IMR-90 (cell line): ENCODE measurements at regions not wholly inside any gene's neighbourhood (a gene's known extent, or its start where the extent isn't known, plus 50 kb on each side); places are given as distances from the start of the nearest gene placed in this dataset.

ENCODE experiments used
- ATAC-seq: fragments of 200-7000 bp; cut with Tn5 transposase; 2 replicates; pipeline ENCODE4 v1.9.1; 2020; ENCODE audit warnings: low read depth, mild to moderate bottlenecking, moderate library complexity
- BruUV-seq: library from RNA; stranded (reverse); fragments of 400-500 nt; replicated peaks from 2 replicates; lab custom pipeline; 2021; lab: Mats Ljungman, UMichigan
- CTCF ChIA-PET: fragments of 300-600 bp; formaldehyde crosslinking; extraction: SDS; loops from one replicate; lab custom pipeline; 2021; ENCODE audit warnings: antibody characterized with exemption; lab: Yijun Ruan, JAX
- POLR2A ChIA-PET: fragments of 300-600 bp; sonication (Branson Sonifier 250); formaldehyde crosslinking; loops from one replicate; lab custom pipeline; 2022; ENCODE audit warnings: antibody characterized with exemption; ENCODE audit not compliant: unreplicated experiment; lab: Charles Lee
- DNase-seq: peaks from one replicate; pipeline ENCODE4 v3.0.0; 2013
- H2AFZ ChIP-seq: replicated peaks from 2 replicates; pipeline ENCODE3; 2013; ENCODE audit warnings: low read length, mild to moderate bottlenecking; ENCODE audit not compliant: poor library complexity
- H2AK5ac ChIP-seq: 2 replicates; pipeline ENCODE4 v1.6.1; 2013; ENCODE audit warnings: low read depth, low read length, inconsistent platforms
- H2AK9ac ChIP-seq: replicated peaks from 2 replicates; pipeline ENCODE3; 2013; ENCODE audit warnings: mild to moderate bottlenecking, low read depth, low read length, moderate library complexity; ENCODE audit not compliant: poor library complexity
- H2BK120ac ChIP-seq: 2 replicates; pipeline ENCODE4 v1.6.1; 2013; ENCODE audit warnings: low read depth, low read length, inconsistent platforms
- H2BK15ac ChIP-seq: 3 replicates; pipeline ENCODE4 v1.6.1; 2013; ENCODE audit warnings: low read depth, low read length, inconsistent platforms
- H2BK20ac ChIP-seq: 2 replicates; pipeline ENCODE4 v1.6.1; 2013; ENCODE audit warnings: low read depth, mild to moderate bottlenecking, inconsistent platforms, low read length, moderate library complexity
- H2BK5ac ChIP-seq: 2 replicates; pipeline ENCODE4 v1.6.1; 2013; ENCODE audit warnings: mild to moderate bottlenecking, low read depth, low read length, inconsistent platforms; ENCODE audit not compliant: poor library complexity, severe bottlenecking
- H3K14ac ChIP-seq: replicated peaks from 2 replicates; pipeline ENCODE4 v1.6.1; 2013; ENCODE audit warnings: low read depth, low read length, inconsistent platforms
- H3K18ac ChIP-seq: 2 replicates; pipeline ENCODE4 v1.6.1; 2013; ENCODE audit warnings: low read depth, low read length, control low read depth
- H3K23ac ChIP-seq: 2 replicates; pipeline ENCODE4 v1.6.1; 2013; ENCODE audit warnings: low read depth, low read length, inconsistent platforms
- H3K27ac ChIP-seq: 2 replicates; pipeline ENCODE4 v1.5.1; 2013; ENCODE audit warnings: mild to moderate bottlenecking, control low read depth, low read length; ENCODE audit not compliant: insufficient read depth
- H3K27me3 ChIP-seq: 2 replicates; pipeline ENCODE4 v1.6.1; 2013; ENCODE audit warnings: low read length; ENCODE audit not compliant: control insufficient read depth, insufficient read depth
- H3K36me3 ChIP-seq: 2 replicates; pipeline ENCODE4 v1.6.1; 2013; ENCODE audit warnings: low read length, mixed read lengths; ENCODE audit not compliant: control insufficient read depth, insufficient read depth
- H3K4ac ChIP-seq: 2 replicates; pipeline ENCODE4 v1.6.1; 2013; ENCODE audit warnings: low read depth, low read length, inconsistent platforms
- H3K4me1 ChIP-seq: 2 replicates; pipeline ENCODE4 v1.6.1; 2013; ENCODE audit warnings: low read length, mixed read lengths; ENCODE audit not compliant: control insufficient read depth, insufficient read depth
- H3K4me2 ChIP-seq: 2 replicates; pipeline ENCODE4 v1.6.1; 2013; ENCODE audit warnings: low read depth, mild to moderate bottlenecking, control low read depth, low read length, moderate library complexity
- H3K4me3 ChIP-seq: 2 replicates; pipeline ENCODE4 v1.5.1; 2013; ENCODE audit warnings: low read depth, mild to moderate bottlenecking, control low read depth, low read length, moderate library complexity; ENCODE audit not compliant: insufficient read depth
- H3K56ac ChIP-seq: 2 replicates; pipeline ENCODE4 v1.6.1; 2013; ENCODE audit warnings: low read length, inconsistent platforms; ENCODE audit not compliant: insufficient read depth; ENCODE audit errors: extremely low read depth
- H3K79me1 ChIP-seq, 2 experiments: 2 replicates each; pipeline ENCODE4 v1.6.1; 2013; ENCODE audit warnings: low read length in 2 of 2, inconsistent platforms in 1 of 2, low read depth in 1 of 2
- H3K9ac ChIP-seq: 2 replicates; pipeline ENCODE4 v1.6.1; 2013; ENCODE audit warnings: low read depth, low read length, control low read depth
- H3K9me1 ChIP-seq: 2 replicates; pipeline ENCODE4 v1.6.1; 2013; ENCODE audit warnings: low read length, inconsistent platforms; ENCODE audit not compliant: insufficient read depth
- H3K9me3 ChIP-seq: 2 replicates; pipeline ENCODE4 v1.6.1; 2013; ENCODE audit warnings: low read length; ENCODE audit not compliant: control insufficient read depth, insufficient read depth
- H4K20me1 ChIP-seq: 2 replicates; pipeline ENCODE4 v1.6.1; 2013; ENCODE audit warnings: low read length, inconsistent platforms; ENCODE audit not compliant: insufficient read depth
- H4K5ac ChIP-seq: 2 replicates; pipeline ENCODE4 v1.6.1; 2013; ENCODE audit warnings: mild to moderate bottlenecking, low read depth, low read length, control low read depth
- H4K8ac ChIP-seq, 2 experiments: 2 replicates each; pipeline ENCODE4 v1.6.1; 2013; ENCODE audit warnings: low read depth in 2 of 2, low read length in 2 of 2, control low read depth in 1 of 2, inconsistent platforms in 1 of 2
- H4K91ac ChIP-seq: 2 replicates; pipeline ENCODE4 v1.6.1; 2013; ENCODE audit warnings: low read depth, low read length, inconsistent platforms; ENCODE audit not compliant: insufficient read depth
- FOS ChIP-seq: fragments of 150-350 bp; IDR thresholded peaks from 2 replicates; pipeline ENCODE4 v1.6.1; 2016; ENCODE audit warnings: low read depth, low read length
- RCOR1 ChIP-seq: IDR thresholded peaks from 2 replicates; pipeline ENCODE4 v1.6.1; 2012; ENCODE audit warnings: mild to moderate bottlenecking, low read length, improper control_type of control experiment; ENCODE audit not compliant: insufficient replicate concordance
- RFX5 ChIP-seq: IDR thresholded peaks from 2 replicates; pipeline ENCODE4 v1.8.0; 2012; ENCODE audit warnings: low read depth, mild to moderate bottlenecking, low read length, moderate library complexity
- SMC3 ChIP-seq: fragments of 150-350 bp; IDR thresholded peaks from 2 replicates; pipeline ENCODE4 v1.6.1; 2016; ENCODE audit warnings: low read depth, mild to moderate bottlenecking, antibody characterized with exemption, low read length, moderate library complexity
- WGBS, 2 experiments: methylation state at CpG; one replicate each; pipeline versions ENCODE4 v1.1.5 to v1.1.7; 2013; ENCODE audit warnings: missing lambda C conversion rate in 2 of 2; ENCODE audit not compliant: insufficient read length in 1 of 2; ENCODE audit errors: extremely low coverage in 2 of 2; 5-methylcytosine and 5-hydroxymethylcytosine counted together
- dilution Hi-C: fragments of 300-500 bp; cut with HindIII; formaldehyde crosslinking; loops from one replicate; pipeline ENCODE4 v1.14.3; 2018; ENCODE audit warnings: low sequenced_read_pairs; ENCODE audit not compliant: unreplicated experiment
- in situ Hi-C: fragments of 300-500 bp; cut with MboI; formaldehyde crosslinking; loops from 3 replicates; pipeline ENCODE4 v1.14.3; 2019; ENCODE audit warnings: low sequenced_read_pairs, inconsistent platforms, mixed read lengths
- intact Hi-C: fragments of 100-400 bp; cut with micrococcal nuclease; formaldehyde crosslinking; loops from 2 replicates; pipeline ENCODE4 v1.10.0; 2022

- TF ChIP-seq RCOR1: no peak
- TF ChIP-seq RFX5: no peak
- TF ChIP-seq SMC3: no peak
- TF ChIP-seq FOS: no peak
- in situ Hi-C loops (no loop called here), dilution Hi-C loops (no loop called here), intact Hi-C loops (no loop called here)
- H3K18ac ChIP-seq: no peak overlapping the region
- H3K23ac ChIP-seq: no peak overlapping the region
- H3K4me3 ChIP-seq: no peak overlapping the region
- no peak overlapping the region for H3K4me2 ChIP-seq
- no TSS peak for BruUV-seq
- no peaks in the 10 kb centered on the region for H4K20me1 ChIP-seq
- H3K4me1 ChIP-seq: no peaks in the 10 kb centered on the region
- no peak overlapping the region for H4K91ac ChIP-seq
- H2AFZ ChIP-seq: no peak overlapping the region
- no peak overlapping the region for H2AK9ac ChIP-seq
- CTCF ChIA-PET: no interaction called here
- H3K9ac ChIP-seq: no peak overlapping the region
- no peak overlapping the region for H3K4ac ChIP-seq
- H3K79me1 ChIP-seq: no peaks in the 10 kb centered on the region
- POLR2A ChIA-PET: no interaction called here
- peaks cover 7% of the 10 kb centered on the region for H3K27me3 ChIP-seq
- no peaks in the 10 kb centered on the region for H3K36me3 ChIP-seq
- no peak overlapping the region for H4K5ac ChIP-seq
- 86% methylated on average over 1 of the region's 10 CpGs; no CpG with 5 or more reads in 1 of the 2 experiments for WGBS, 2 experiments
- no peak overlapping the region for H3K56ac ChIP-seq
- H3K9me3 ChIP-seq: no peaks in the 10 kb centered on the region; the same call in 1 of the 2 replicates
- no peak overlapping the region for H2BK120ac ChIP-seq
- no peak for DNase-seq
- no peak overlapping the region for H2BK15ac ChIP-seq
- H2BK20ac ChIP-seq: no peak overlapping the region
- no peak overlapping the region; the same call in 1 of the 2 replicates for H2AK5ac ChIP-seq
- no peak overlapping the region for H3K14ac ChIP-seq
- no peak overlapping the region for H2BK5ac ChIP-seq
- no peak overlapping the region for H4K8ac ChIP-seq
- H3K27ac ChIP-seq: no peak overlapping the region
- ATAC-seq: no peak
- H3K9me1 ChIP-seq: no peaks in the 10 kb centered on the region
Observed at GRCh38 chr10:47094636-47095035, 183.4 kb downstream of the PTPN20 start.
